Vagina (tissue), 2 donors: ENCODE measurements at regions not wholly inside any gene's neighbourhood (a gene's known extent, or its start where the extent isn't known, plus 50 kb on each side); places are given as distances from the start of the nearest gene placed in this dataset.

Source experiments
- POLR2AphosphoS5 ChIP-seq, 2 donors: sonication (generic); formaldehyde crosslinking; IDR thresholded peaks; one replicate each; pipeline ENCODE4 v1.9.0; 2017; ENCODE audit warnings: antibody characterized with exemption in 2 of 2, mild to moderate bottlenecking in 2 of 2, low read depth in 1 of 2; ENCODE audit not compliant: insufficient read depth in 1 of 2
- TF ChIP-seq, protein P1 (sequence below), 3 experiments: fragments of 450-650 bp in 2 of 3; fragments of 200-600 bp in 1 of 3; sonication (generic) in 1 of 3; IDR thresholded peaks; one replicate each; pipeline ENCODE4 v1.5.1; 2017 to 2019; ENCODE audit warnings: antibody characterized with exemption in 3 of 3, mild to moderate bottlenecking in 2 of 3, moderate library complexity in 2 of 3

DNA sequence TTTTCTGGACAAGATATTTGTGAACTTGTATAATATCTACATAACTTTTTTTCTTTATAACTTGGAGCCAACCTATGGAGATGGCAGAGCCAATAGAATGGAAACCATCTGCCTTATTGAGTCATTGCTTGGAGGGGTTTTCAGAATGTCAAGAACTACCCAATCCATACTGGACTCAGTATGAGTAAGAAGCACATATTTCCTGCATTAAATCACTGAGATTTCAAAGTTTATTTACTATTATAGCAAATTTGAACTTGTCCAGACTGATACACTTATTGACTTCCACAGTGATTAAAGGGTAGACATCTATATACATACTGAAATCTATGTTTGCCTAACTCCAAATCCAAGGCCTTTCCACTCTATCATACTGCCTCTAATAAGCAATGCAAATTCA, 704.0 kb downstream of the KCNA4 start:
- TF ChIP-seq, protein P1, sequence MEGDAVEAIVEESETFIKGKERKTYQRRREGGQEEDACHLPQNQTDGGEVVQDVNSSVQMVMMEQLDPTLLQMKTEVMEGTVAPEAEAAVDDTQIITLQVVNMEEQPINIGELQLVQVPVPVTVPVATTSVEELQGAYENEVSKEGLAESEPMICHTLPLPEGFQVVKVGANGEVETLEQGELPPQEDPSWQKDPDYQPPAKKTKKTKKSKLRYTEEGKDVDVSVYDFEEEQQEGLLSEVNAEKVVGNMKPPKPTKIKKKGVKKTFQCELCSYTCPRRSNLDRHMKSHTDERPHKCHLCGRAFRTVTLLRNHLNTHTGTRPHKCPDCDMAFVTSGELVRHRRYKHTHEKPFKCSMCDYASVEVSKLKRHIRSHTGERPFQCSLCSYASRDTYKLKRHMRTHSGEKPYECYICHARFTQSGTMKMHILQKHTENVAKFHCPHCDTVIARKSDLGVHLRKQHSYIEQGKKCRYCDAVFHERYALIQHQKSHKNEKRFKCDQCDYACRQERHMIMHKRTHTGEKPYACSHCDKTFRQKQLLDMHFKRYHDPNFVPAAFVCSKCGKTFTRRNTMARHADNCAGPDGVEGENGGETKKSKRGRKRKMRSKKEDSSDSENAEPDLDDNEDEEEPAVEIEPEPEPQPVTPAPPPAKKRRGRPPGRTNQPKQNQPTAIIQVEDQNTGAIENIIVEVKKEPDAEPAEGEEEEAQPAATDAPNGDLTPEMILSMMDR (IDR thresholded peaks at IDR 0.05) = no peak
- no peak for TF ChIP-seq POLR2AphosphoS5 (IDR thresholded peaks at IDR 0.05; ENCODE audit: insufficient read depth in 1 of 2, low read depth in 1 of 2)
